Choroid plexus epithelial cell (primary cell): ENCODE measurements at regions not wholly inside any gene's neighbourhood (a gene's known extent, or its start where the extent isn't known, plus 50 kb on each side); places are given as distances from the start of the nearest gene placed in this dataset.
A peak's percentile ranks its signal among the peaks of the same experiment; 100 is the strongest.

Experiments
- DNase-seq: peaks from one replicate; pipeline ENCODE4 v3.0.0-alpha.2; 2010; ENCODE audit warnings: low read depth
- H3K4me3 ChIP-seq: 2 replicates; pipeline ENCODE4 v1.5.1; 2011; ENCODE audit warnings: low read depth, mild to moderate bottlenecking, control low read depth, low read length, moderate library complexity
- TF ChIP-seq, protein P1 (sequence below): conservative IDR thresholded peaks from 2 replicates; pipeline ENCODE4 v1.5.1; 2011; ENCODE audit warnings: low read depth, mild to moderate bottlenecking, control low read depth, inconsistent platforms, low read length, moderate library complexity

DNA sequence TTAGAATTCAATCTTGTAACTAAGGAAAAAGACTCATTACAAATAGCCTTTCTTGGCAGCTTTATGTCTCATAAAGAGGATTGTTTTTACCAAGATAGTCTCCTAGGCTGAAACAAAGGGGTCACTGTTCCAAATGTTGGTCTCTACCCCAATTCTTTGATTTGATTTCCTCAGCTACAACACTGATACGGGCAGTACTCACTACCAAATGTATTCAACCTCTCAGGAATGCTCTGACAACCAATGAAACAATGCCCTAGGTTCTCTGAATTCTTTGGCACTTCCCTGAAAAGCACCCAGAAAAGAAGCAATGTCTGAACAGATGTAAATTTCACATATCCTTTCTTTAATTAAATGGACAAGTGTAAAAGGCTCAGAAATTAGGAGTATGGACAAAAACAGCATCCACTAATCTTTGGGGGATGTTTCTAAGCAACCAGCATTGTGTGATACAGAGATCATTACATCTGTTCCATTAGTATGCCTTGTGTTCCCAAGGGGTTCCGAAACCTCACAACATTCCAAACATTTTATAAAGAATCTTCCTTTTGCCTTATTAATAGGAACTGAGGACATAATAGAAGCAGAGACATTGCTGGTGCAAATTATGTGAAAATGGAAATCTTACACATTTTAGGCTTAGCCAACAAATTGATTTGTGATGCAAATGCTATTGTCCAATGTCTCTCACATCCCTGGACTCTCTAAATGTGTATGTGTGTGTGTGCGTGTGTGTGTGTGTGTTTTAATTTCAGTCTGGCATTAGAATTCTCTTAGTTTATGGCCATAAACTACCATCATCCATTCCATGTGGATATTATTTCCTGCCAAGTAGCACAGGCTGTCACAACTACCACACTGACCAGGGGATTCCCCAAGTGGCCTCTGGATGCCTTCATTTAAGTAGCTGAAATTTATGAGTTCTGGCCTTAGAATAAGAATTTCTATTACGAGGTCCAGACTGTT lies 276.0 kb downstream of the MTX2 start:
- H3K4me3 ChIP-seq: no peak overlapping the region
- no peak for DNase-seq
- TF ChIP-seq, protein P1, sequence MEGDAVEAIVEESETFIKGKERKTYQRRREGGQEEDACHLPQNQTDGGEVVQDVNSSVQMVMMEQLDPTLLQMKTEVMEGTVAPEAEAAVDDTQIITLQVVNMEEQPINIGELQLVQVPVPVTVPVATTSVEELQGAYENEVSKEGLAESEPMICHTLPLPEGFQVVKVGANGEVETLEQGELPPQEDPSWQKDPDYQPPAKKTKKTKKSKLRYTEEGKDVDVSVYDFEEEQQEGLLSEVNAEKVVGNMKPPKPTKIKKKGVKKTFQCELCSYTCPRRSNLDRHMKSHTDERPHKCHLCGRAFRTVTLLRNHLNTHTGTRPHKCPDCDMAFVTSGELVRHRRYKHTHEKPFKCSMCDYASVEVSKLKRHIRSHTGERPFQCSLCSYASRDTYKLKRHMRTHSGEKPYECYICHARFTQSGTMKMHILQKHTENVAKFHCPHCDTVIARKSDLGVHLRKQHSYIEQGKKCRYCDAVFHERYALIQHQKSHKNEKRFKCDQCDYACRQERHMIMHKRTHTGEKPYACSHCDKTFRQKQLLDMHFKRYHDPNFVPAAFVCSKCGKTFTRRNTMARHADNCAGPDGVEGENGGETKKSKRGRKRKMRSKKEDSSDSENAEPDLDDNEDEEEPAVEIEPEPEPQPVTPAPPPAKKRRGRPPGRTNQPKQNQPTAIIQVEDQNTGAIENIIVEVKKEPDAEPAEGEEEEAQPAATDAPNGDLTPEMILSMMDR: no peak

DNA sequence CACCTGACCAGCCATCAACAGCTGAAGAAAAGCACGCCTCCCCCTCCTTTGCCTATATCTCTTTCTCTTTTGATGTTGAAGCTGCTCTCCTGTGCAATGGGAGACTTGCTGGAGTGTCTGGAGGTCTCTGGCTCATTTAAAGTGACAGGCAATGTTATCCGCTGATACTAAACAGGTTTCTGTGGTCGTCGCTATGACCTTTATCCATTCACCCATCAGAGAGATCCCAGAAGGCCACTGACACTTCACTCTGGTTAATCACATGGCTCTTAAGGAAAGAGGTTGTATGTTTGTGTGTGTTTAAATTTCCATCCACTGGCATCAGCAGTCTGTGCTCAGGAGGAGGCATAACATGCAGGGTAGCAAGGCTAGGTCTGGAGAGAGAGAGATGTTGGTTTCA lies 277.3 kb downstream of the MTX2 start:
- no peak for DNase-seq
- H3K4me3 ChIP-seq: no peak overlapping the region
- TF ChIP-seq, protein P1: no peak

DNA sequence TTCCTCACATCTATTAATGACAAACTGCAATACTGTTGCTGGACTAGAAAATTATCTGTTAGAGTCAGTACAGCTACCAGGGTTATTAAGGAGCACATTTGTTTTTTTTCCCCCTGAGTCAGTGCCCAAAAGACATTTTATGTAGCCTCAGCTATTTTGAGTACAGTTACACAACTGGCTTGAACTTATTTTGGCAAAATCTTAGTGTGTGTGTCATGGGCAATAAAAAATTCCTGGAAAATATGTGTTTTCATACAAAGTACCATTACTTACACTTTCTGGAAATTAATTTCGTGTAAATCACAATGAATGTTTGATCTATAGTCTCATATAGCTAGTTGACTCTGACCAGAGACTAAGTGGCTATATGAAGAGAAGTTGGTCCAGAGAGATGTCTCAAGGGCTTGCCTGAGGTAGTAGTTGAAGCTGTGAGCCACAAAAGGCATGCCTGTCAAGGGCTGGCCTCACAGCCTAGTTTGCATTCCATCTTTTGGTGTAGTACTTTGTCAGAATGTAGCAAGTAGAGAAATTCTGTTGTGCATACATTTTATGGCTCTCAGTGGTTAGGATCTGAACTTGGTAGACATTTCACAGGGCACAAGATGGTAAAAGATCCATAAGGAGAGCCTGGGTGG lies 283.4 kb downstream of the MTX2 start:
- peak; percentile 12 for DNase-seq
- H3K4me3 ChIP-seq: no peak overlapping the region
- TF ChIP-seq, protein P1: no peak

DNA sequence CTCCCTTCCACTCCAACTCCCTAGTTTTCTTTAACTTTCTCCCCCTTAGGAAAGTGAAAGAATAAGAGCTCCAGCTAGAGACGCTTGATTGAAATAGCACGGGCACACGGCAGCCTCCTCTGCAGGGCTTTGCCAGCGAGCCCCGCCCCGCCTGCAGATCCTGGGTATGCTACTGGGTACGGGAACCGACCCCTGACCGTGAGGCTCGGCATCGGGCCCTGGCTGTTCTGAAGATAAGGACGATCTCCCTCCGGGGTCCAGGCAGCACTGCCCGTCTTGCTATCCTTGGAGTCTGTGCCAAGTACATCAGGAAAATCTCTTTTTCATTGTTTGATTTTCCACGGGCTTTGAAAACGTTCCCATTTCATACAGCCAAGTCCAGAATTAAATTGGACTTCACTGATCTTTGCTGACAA lies 284.5 kb downstream of the MTX2 start:
- DNase-seq: peak; percentile 54
- TF ChIP-seq, protein P1: no peak
- H3K4me3 ChIP-seq: peak overlapping the region; percentile 60

DNA sequence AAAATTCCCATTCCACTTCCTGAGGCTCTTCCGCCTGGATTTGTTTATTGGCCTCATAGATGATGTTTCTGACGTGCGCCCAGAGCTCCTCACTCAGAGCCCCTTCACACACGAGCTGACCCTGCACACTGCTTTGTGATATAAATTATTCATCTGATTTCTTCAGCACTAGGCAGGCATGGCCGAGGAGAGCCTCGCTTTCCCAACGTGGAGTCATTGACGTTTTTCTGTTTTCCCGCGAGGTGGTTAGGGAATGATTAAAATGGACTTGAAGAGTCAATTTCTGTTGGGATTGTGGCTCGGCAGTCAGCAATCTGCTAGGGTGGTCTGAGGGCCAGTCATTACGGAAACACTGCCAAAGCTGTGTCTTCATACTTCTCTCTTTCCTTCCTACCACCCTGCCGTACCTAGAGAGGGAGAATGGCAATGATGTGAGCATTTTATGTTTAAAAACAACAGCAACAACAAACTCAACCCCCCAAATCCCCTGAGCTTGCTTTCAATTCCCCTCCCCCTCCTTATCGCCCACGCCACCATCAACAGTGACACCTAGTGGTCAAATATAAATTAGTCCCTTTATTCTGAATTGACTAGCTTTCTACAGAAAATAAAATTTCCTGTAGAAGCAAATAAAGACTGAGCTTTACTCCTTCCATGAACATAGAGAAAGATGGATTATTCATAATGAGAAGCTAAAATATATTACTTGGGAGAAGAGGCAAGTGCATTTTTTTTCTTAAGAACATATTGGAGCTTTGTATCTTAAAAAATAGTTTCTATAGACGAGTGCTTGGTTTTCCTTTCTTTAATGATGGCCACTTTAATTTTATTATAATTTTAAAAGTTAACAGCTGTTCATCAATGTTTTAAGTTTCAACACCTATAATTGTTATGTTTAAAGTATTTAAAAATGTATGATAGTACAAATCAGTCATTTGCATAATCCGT lies 285.1 kb downstream of the MTX2 start:
- TF ChIP-seq, protein P1: peak; percentile 83
- peak; percentile 72 for DNase-seq

DNA sequence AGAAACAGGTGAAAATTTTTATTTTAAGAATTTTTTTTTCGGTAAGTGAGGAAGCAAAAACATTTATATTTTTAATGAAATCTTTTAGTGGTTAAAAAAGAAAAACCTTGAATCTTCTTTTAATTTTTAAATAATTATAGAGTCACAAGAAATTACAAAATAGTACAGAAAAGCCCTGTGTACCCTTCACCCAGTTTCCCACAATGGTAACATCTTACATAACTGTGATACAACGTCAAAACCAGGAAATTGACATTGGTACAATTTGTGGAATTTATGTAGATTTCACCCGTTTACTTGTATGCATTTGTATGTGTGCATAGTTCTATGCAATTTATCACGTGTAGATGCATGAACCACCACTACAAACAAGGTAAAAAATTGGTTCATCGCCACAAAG lies 285.9 kb downstream of the MTX2 start:
- TF ChIP-seq, protein P1: no peak
- no peak for DNase-seq
- no peak overlapping the region for H3K4me3 ChIP-seq

More for the DNA sequence above, 285.1 kb downstream of the MTX2 start:
- H3K4me3 ChIP-seq: peak overlapping the region; percentile 60
